KOPT-K1 (cell line): ENCODE measurements at regions not wholly inside any gene's neighbourhood (a gene's known extent, or its start where the extent isn't known, plus 50 kb on each side); places are given as distances from the start of the nearest gene placed in this dataset.
"Not testable (repeated sequence)": the region's sequence is repeated elsewhere in the genome, so short reads cannot be mapped to it uniquely, and the experiment has no call there.

Experiments
- H3K27ac ChIP-seq: fragments of 200-600 bp; sonication (generic); 2 replicates; pipeline ENCODE4 v1.5.1; 2016; ENCODE audit warnings: antibody characterized with exemption, mild to moderate bottlenecking, low read depth, low read length; ENCODE audit not compliant: poor library complexity, severe bottlenecking
- H3K36me3 ChIP-seq: fragments of 200-600 bp; sonication (generic); 2 replicates; pipeline ENCODE4 v1.5.1; 2017; ENCODE audit warnings: antibody characterized with exemption, mild to moderate bottlenecking, low read length, moderate library complexity; ENCODE audit not compliant: insufficient read depth
- H3K9me3 ChIP-seq: fragments of 200-600 bp; sonication (generic); 2 replicates; pipeline ENCODE4 v1.5.1; 2017; ENCODE audit warnings: antibody characterized with exemption, low read length, mild to moderate bottlenecking; ENCODE audit not compliant: insufficient read depth, poor library complexity, severe bottlenecking

GRCh38 chr9:110093417-110093816 lies 114.5 kb downstream of the C9orf152 start:
- H3K27ac ChIP-seq: no peak overlapping the region

DNA sequence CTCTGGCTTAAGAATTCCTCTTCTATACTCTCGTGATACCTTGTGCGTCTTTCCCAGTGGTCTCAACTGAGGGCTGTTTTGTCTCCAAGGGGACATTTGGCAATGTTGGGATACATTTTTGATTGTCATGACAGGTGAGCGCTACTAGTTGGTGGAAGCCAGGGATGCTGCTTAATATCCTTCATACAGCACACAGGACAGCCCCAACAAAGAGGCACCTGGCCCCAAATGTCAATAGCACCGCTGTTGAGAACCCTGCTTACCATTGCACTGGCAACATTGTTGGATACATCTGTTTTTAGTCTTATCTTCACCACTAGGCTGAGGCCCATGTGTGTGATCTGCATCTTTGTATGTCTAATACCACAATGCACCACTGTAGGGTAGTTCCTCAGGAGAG lies 114.1 kb downstream of the C9orf152 start:
- Histone ChIP-seq H3K9me3 (no peaks in the 10 kb centered on the region), H3K27ac (no peak overlapping the region), H3K36me3 (peaks cover 33% of the 10 kb centered on the region)

More at GRCh38 chr9:110093417-110093816, 114.5 kb downstream of the C9orf152 start:
- Histone ChIP-seq H3K9me3 (no peaks in the 10 kb centered on the region), H3K36me3 (peaks cover 29% of the 10 kb centered on the region)

- Histone ChIP-seq H3K36me3 (peaks cover 37% of the 10 kb centered on the region), H3K27ac (no peak overlapping the region), H3K9me3 (no peaks in the 10 kb centered on the region)
Observed at GRCh38 chr9:110095161-110095595, 112.8 kb downstream of the C9orf152 start.

DNA sequence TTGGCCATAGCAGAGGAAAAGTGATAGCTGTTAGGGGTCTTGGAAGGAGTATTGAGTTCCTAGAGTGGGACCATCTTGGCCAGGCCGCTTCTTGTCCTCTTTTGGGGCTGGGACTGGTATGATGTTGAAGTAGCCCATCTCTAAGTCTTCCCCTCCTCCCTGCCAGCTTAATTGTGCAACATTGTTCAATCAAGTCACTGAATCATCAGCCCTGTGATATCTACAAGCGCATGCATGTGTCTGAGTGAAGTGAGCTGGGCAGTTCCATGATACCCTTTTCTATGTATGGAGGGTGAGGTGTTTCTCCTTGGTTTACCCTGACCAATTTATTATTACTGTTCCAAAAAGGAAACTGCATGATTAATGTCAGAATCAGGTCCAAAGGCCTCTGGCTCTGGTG lies 112.2 kb downstream of the C9orf152 start:
- H3K27ac ChIP-seq: no peak overlapping the region
- no peaks in the 10 kb centered on the region for H3K9me3 ChIP-seq
- peaks cover 38% of the 10 kb centered on the region for H3K36me3 ChIP-seq

DNA sequence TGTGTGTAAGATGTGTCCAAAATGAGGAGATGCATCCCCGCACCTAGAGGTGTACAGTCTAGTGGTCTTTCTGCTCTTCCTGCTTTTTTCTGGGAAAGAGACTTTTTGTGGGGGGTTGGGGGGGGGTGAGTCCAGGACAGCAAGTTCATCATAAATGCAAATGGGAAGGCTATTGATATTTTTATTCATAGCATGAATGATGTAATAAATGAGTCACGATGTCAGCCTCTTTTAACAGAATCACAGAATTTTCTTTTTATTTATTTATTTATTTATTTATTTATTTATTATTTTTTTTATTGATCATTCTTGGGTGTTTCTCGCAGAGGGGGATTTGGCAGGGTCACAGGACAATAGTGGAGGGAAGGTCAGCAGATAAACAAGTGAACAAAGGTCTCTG lies 111.3 kb downstream of the C9orf152 start:
- H3K27ac ChIP-seq: not testable (repeated sequence)
- H3K36me3 ChIP-seq: peaks cover 47% of the 10 kb centered on the region

DNA sequence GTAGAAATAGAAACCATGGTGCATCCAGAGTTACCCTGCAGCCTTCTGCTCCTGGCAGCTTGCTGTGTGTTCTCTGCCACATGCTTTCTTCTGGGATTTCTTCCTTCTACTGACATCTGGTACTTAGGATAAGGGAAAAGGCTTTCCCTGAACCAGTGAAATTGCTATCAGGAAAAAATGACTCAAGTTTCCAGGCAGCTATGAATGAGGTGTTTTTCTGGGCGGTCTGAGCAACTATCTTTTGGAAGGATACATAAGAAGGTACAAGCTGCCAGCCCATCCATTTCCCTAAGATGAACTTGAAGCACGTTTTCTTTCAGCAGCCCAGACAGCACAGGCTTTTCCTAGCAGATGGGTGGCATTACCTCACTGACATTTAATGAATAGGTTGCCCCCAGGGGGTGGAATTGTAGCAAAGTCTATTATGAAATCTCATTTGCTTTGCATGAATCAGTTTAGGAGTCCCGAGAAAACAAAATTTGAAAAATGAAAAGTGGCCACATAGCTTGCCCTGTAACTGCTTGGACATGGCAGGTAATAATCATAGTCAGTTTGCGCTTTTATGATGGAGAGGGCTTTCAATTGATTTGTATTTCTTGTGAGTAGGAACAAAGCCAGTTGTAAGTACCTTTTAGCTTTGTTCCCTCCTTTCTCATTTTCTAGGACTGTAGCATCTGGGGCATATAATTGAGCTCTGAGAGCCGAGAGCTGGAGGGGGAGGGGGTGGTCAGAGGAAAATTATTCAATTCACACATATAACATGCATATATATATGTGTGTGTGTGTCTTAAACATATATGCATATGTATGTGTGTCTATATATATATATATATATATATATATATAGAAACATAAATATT lies 108.5 kb downstream of the C9orf152 start:
- H3K27ac ChIP-seq: no peak overlapping the region
- H3K36me3 ChIP-seq: peaks cover 58% of the 10 kb centered on the region
- no peaks in the 10 kb centered on the region for H3K9me3 ChIP-seq

More for the DNA sequence above, 111.3 kb downstream of the C9orf152 start:
- not testable (repeated sequence) for H3K9me3 ChIP-seq

GRCh38 chr9:110101531-110102161 lies 106.3 kb downstream of the C9orf152 start:
- peak overlapping the region; percentile 37 for H3K27ac ChIP-seq
- no peaks in the 10 kb centered on the region for H3K9me3 ChIP-seq
- peaks cover 68% of the 10 kb centered on the region for H3K36me3 ChIP-seq

DNA sequence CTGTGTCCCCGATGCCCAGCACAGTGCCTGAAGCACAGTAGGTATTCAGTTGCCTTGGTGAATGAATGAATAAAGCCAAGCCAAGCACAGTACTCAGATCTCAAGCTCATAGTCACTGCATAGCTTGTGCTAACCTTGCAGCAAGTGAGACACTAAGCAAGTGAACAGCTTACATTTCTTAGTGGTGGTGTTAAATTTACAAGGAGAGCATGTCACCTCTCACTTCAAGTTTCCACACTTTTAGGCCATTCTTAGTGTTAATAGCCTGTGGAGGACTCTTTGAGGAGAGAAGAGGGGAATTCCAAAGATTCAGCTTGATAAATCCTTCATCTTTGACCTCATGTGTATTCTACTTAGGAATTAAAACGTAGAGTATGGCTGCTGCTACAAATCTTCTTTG lies 104.7 kb downstream of the C9orf152 start:
- Histone ChIP-seq H3K36me3 (peaks cover 66% of the 10 kb centered on the region), H3K27ac (no peak overlapping the region)

GRCh38 chr9:110104261-110104809 lies 103.6 kb downstream of the C9orf152 start:
- peaks cover 55% of the 10 kb centered on the region for H3K36me3 ChIP-seq
- no peaks in the 10 kb centered on the region for H3K9me3 ChIP-seq
- H3K27ac ChIP-seq: no peak overlapping the region

More for the DNA sequence above, 104.7 kb downstream of the C9orf152 start:
- no peaks in the 10 kb centered on the region for H3K9me3 ChIP-seq

GRCh38 chr9:110105107-110105506 lies 102.9 kb downstream of the C9orf152 start:
- Histone ChIP-seq H3K36me3 (peaks cover 51% of the 10 kb centered on the region), H3K9me3 (no peaks in the 10 kb centered on the region), H3K27ac (no peak overlapping the region)

GRCh38 chr9:110106661-110107060 lies 101.3 kb downstream of the C9orf152 start:
- H3K36me3 ChIP-seq: peaks cover 38% of the 10 kb centered on the region
- no peaks in the 10 kb centered on the region for H3K9me3 ChIP-seq
- no peak overlapping the region for H3K27ac ChIP-seq

DNA sequence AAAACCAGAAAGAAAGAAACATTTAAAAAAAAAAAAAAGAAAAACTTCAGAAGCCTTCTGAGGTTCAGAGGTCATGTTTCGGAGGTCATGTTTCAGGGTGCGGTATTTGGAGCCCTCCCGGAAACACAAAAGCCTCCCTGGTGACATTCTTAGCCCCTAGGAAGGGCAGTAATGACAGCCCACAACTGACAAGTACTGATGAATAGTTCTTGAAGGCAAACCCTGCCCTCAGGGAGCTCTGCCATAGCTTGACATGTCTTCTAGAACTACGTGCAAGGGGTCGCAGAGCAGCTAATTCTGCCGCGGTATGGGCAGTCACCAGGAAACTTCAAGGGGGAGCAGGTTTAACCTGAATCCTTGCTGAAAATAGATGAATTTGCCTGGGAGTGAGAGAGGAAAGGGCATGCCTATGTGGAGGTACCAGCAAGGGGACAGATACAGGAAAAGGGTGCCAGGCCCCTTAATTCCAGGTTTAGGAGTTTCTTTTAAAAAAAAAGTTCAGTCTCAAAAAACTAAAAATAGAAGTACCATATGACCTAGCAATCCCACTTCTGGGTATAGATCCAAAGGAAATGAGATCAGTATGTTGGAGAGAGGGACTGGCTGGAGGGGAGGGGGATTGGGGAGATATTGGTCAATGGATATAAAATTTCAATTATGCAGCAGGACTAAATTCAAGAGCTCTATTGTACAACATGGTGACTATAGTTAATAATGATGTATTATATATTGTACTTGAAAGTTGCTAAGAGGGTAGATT lies 98.4 kb downstream of the C9orf152 start:
- Histone ChIP-seq H3K27ac (no peak overlapping the region), H3K9me3 (no peaks in the 10 kb centered on the region), H3K36me3 (peaks cover 46% of the 10 kb centered on the region)

GRCh38 chr9:110110154-110110553 lies 97.8 kb downstream of the C9orf152 start:
- H3K36me3 ChIP-seq: peaks cover 46% of the 10 kb centered on the region
- no peak overlapping the region for H3K27ac ChIP-seq
- H3K9me3 ChIP-seq: no peaks in the 10 kb centered on the region

DNA sequence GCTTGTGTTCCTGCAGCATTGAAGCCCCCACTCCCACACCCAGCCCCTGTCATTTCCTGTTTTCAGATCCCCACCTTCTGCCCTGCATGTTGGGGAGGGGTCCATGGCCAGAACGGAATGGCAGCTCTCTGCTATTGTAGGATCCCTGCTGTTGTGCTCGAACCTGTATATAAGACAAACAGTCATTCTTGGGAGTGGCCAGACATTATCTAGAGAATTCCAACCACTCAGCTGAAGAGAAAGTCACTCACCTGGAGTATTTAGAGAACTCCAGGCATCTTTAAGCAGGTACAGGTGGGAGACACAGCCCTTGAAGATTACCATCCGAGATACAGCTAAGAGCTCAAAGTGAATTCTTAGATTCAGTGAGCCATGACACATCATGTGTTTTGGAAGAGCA lies 96.1 kb downstream of the C9orf152 start:
- Histone ChIP-seq H3K36me3 (peaks cover 48% of the 10 kb centered on the region), H3K27ac (no peak overlapping the region), H3K9me3 (no peaks in the 10 kb centered on the region)

DNA sequence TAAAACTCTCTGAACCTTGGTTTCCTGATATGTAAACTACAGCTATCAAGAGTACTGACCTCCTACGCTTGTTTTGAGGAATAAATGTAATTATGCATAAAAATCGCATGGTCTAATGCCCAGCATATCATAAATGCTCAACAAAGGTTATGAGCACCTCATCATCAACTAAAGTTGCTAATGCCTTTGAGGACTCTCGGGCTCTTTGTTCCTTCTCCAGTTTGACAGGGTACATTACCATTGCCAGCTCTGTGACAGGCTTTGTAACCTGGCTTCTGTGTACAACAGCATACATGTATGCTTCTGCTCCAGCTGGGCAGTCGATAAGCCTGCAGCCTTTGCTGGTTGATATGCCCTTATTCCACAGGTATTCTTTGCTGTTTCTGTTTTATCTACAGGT lies 95.2 kb downstream of the C9orf152 start:
- H3K36me3 ChIP-seq: peaks cover 56% of the 10 kb centered on the region
- H3K9me3 ChIP-seq: no peaks in the 10 kb centered on the region
- H3K27ac ChIP-seq: no peak overlapping the region
